VCaP (cell line): ENCODE measurements at regions not wholly inside any gene's neighbourhood (a gene's known extent, or its start where the extent isn't known, plus 50 kb on each side); places are given as distances from the start of the nearest gene placed in this dataset.
"Not testable (repeated sequence)": the region's sequence is repeated elsewhere in the genome, so short reads cannot be mapped to it uniquely, and the experiment has no call there.

Source experiments
- H3K27ac ChIP-seq: fragments of 450-650 bp; 2 replicates; pipeline ENCODE4 v1.5.1; 2017
- CTCF ChIP-seq: fragments of 450-650 bp; conservative IDR thresholded peaks from 2 replicates; pipeline ENCODE4 v1.5.1; 2017; ENCODE audit warnings: mild to moderate bottlenecking, moderate library complexity

GRCh38 chr10:7054915-7055314 lies 355.9 kb downstream of the SFMBT2 start:
- TF ChIP-seq CTCF = no peak; the same call in 1 of the 2 replicates
- no peak overlapping the region for H3K27ac ChIP-seq

- no peak for TF ChIP-seq CTCF
Measured at GRCh38 chr10:7053195-7053594, 357.6 kb downstream of the SFMBT2 start.

GRCh38 chr10:7050024-7050423 lies 360.8 kb downstream of the SFMBT2 start:
- not testable (repeated sequence) for H3K27ac ChIP-seq

More at GRCh38 chr10:7053195-7053594, 357.6 kb downstream of the SFMBT2 start:
- H3K27ac ChIP-seq = no peak overlapping the region

- no peak for TF ChIP-seq CTCF
- H3K27ac ChIP-seq = no peak overlapping the region
Measured at GRCh38 chr10:7048061-7048460, 362.8 kb downstream of the SFMBT2 start.

- no peak overlapping the region for H3K27ac ChIP-seq
Measured at GRCh38 chr10:7046615-7047014, 364.2 kb downstream of the SFMBT2 start.

GRCh38 chr10:7045891-7046599 lies 364.8 kb downstream of the SFMBT2 start:
- TF ChIP-seq CTCF = no peak
- H3K27ac ChIP-seq = no peak overlapping the region

More at GRCh38 chr10:7046615-7047014, 364.2 kb downstream of the SFMBT2 start:
- TF ChIP-seq CTCF = no peak

GRCh38 chr10:7043055-7043653 lies 367.7 kb downstream of the SFMBT2 start:
- no peak overlapping the region for H3K27ac ChIP-seq
- TF ChIP-seq CTCF = no peak

GRCh38 chr10:7042419-7043054 lies 368.3 kb downstream of the SFMBT2 start:
- no peak for TF ChIP-seq CTCF
- no peak overlapping the region for H3K27ac ChIP-seq
